ENCODE measurements at regions not wholly inside any gene's neighbourhood (a gene's known extent, or its start where the extent isn't known, plus 50 kb on each side); places are given as distances from the start of the nearest gene placed in this dataset.

GRCh38 chr11:91694331-91694730, 530.3 kb upstream of the FAT3 start:
- TF ChIP-seq CTCF (IDR thresholded peaks at IDR 0.05; ENCODE audit: low read length) = no peak
- TF ChIP-seq EZH2 (optimal IDR thresholded peaks at IDR 0.05; ENCODE audit: low read depth, low read length) = no peak
